ENCODE measurements at regions not wholly inside any gene's neighbourhood (a gene's known extent, or its start where the extent isn't known, plus 50 kb on each side); places are given as distances from the start of the nearest gene placed in this dataset.

DNA sequence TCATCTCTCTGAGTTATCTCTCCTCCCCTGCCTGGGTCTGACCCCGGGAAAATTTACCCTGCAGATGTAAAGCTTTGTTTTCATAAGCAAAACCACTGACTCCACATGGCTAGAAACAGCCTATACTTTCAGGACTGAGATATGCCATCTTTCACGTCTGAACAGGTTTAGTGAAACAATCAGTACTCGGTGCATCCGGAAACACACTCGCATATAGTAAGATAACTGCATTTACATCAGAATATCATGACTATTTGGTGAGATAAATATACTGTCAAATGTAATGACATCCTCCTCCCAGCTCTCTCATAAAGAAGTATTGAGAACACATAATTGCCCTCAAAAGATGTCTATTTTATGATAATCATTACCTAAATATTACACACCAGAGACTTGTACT lies 172.8 kb downstream of the EFNB2 start:
- Histone ChIP-seq H3K27me3 (no peaks in the 10 kb centered on the region), H3K27ac (no peak overlapping the region), H3K4me1 (no peaks in the 10 kb centered on the region), H3K9me3 (no peaks in the 10 kb centered on the region), H3K4me3 (no peak overlapping the region), H3K36me3 (no peaks in the 10 kb centered on the region)
- no peak for DNase-seq
- intact Hi-C loops (cut with DNase I): no loop called here
- TF ChIP-seq, protein P1, sequence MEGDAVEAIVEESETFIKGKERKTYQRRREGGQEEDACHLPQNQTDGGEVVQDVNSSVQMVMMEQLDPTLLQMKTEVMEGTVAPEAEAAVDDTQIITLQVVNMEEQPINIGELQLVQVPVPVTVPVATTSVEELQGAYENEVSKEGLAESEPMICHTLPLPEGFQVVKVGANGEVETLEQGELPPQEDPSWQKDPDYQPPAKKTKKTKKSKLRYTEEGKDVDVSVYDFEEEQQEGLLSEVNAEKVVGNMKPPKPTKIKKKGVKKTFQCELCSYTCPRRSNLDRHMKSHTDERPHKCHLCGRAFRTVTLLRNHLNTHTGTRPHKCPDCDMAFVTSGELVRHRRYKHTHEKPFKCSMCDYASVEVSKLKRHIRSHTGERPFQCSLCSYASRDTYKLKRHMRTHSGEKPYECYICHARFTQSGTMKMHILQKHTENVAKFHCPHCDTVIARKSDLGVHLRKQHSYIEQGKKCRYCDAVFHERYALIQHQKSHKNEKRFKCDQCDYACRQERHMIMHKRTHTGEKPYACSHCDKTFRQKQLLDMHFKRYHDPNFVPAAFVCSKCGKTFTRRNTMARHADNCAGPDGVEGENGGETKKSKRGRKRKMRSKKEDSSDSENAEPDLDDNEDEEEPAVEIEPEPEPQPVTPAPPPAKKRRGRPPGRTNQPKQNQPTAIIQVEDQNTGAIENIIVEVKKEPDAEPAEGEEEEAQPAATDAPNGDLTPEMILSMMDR (IDR thresholded peaks at IDR 0.05): no peak
- TF ChIP-seq EP300 (IDR thresholded peaks at IDR 0.05): no peak
- WGBS, 2 donors: 90 to 91% methylated on average over 5 of the region's 5 CpGs

GRCh38 chr13:106361621-106362020 lies 173.8 kb downstream of the EFNB2 start:
- H3K27ac ChIP-seq: no peak overlapping the region
- no peak for TF ChIP-seq POLR2A (IDR thresholded peaks at IDR 0.05)
- TF ChIP-seq, protein P1 (IDR thresholded peaks at IDR 0.05): no peak
- TF ChIP-seq EP300 (IDR thresholded peaks at IDR 0.05): no peak
- TF ChIP-seq POLR2AphosphoS5 (IDR thresholded peaks at IDR 0.05): no peak
- H3K4me1 ChIP-seq: peaks cover 0 to 7% (median 3%) of the 10 kb centered on the region in 4 donors
- no peaks in the 10 kb centered on the region for H3K9me3 ChIP-seq
- H3K27me3 ChIP-seq: no peaks in the 10 kb centered on the region
- no peak overlapping the region for H3K4me3 ChIP-seq
- no peaks in the 10 kb centered on the region for H3K36me3 ChIP-seq
- 90 to 97% methylated on average over 2 of the region's 2 CpGs for WGBS, 2 donors
- intact Hi-C loops (cut with DNase I): no loop called here
- DNase-seq: no peak

DNA sequence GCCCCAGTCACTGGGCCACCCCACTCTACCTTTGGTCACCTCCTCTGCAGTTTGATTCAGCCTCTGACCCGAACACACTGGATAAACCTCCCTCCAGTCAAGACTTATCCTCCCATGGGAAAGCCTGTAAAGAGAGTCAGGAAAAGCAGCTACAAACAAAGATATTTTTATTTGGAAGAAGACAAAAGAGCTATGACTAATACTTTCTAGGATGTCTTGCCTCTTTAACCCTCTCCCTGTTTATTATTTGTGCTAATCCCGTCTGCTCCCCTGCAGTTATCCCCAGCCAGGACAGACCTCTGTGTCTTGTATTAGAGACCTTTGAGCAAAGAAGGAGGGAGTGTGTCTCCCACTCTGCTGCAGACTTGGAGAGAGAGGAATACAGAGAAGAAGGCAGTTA lies 178.3 kb downstream of the EFNB2 start:
- Histone ChIP-seq H3K27me3 (no peaks in the 10 kb centered on the region), H3K27ac (no peak overlapping the region), H3K4me1 (peaks cover 0 to 7% (median 3%) of the 10 kb centered on the region in 4 donors), H3K36me3 (no peaks in the 10 kb centered on the region), H3K4me3 (no peak overlapping the region), H3K9me3 (no peaks in the 10 kb centered on the region)
- TF ChIP-seq, protein P1 (IDR thresholded peaks at IDR 0.05): no peak
- TF ChIP-seq EP300 (IDR thresholded peaks at IDR 0.05) (no peak), POLR2A (IDR thresholded peaks at IDR 0.05) (no peak), POLR2AphosphoS5 (IDR thresholded peaks at IDR 0.05) (no peak)
- intact Hi-C loops (cut with DNase I): no loop called here
- no peak for DNase-seq
- WGBS, 2 donors: 72 to 81% methylated on average over 2 of the region's 2 CpGs

DNA sequence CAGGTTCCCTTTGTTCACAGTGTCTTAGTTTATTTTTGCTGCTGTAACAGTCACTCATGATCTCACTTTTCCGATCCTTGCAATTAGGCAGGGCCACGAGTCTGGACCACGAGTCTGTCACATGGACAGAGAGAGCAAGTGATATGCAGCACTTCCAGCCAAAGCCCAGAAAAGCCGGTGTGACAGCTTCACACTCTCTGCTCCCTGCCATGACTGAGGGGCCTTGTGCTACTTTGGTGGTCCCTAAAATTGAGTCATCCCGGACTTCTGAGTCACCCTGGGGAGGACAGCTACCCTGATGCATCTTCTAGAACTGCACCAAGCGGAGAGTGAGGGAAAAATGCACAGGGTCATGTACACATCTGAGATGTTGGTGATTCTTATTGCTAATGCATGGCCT lies 179.6 kb downstream of the EFNB2 start:
- DNase-seq: no peak
- TF ChIP-seq, protein P1 (IDR thresholded peaks at IDR 0.05): no peak
- TF ChIP-seq POLR2A (IDR thresholded peaks at IDR 0.05) (no peak), POLR2AphosphoS5 (IDR thresholded peaks at IDR 0.05) (no peak), EP300 (IDR thresholded peaks at IDR 0.05) (no peak)
- Histone ChIP-seq H3K4me1 (peaks cover 0 to 7% (median 3%) of the 10 kb centered on the region in 4 donors), H3K9me3 (no peaks in the 10 kb centered on the region), H3K27ac (no peak overlapping the region), H3K36me3 (no peaks in the 10 kb centered on the region), H3K27me3 (no peaks in the 10 kb centered on the region), H3K4me3 (no peak overlapping the region)
- intact Hi-C loops (cut with DNase I): no loop called here
- WGBS, 2 donors: 91 to 92% methylated on average over 6 of the region's 6 CpGs

DNA sequence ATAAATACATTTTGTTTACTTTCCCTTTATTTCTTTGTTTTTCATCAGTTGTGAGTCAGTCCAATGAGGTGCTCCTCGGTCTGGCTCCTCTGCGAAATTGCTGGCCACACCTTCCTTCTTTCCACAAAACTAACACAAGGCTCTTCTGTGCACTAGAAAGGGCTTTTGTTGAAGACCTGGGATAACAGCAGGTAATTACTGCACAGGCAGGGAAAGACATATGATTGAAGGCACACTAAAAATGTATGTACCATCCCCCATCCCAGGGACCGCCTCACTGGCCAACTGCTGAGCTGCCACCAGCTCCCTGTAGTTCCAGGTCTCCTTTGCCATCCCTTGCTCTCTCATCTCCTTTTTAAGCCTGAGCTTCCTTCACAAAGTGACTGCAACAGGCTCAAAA lies 180.5 kb downstream of the EFNB2 start:
- H3K4me1 ChIP-seq: peaks cover 0 to 7% (median 3%) of the 10 kb centered on the region in 4 donors
- no peaks in the 10 kb centered on the region for H3K9me3 ChIP-seq
- intact Hi-C loops (cut with DNase I): no loop called here
- H3K27ac ChIP-seq: no peak overlapping the region
- 15 to 61% methylated on average over 3 of the region's 3 CpGs for WGBS, 2 donors
- H3K27me3 ChIP-seq: no peaks in the 10 kb centered on the region
- no peak overlapping the region for H3K4me3 ChIP-seq
- DNase-seq: no peak
- TF ChIP-seq EP300 (IDR thresholded peaks at IDR 0.05) (no peak), POLR2A (IDR thresholded peaks at IDR 0.05) (no peak), POLR2AphosphoS5 (IDR thresholded peaks at IDR 0.05) (no peak)
- TF ChIP-seq, protein P1 (IDR thresholded peaks at IDR 0.05): no peak
- no peaks in the 10 kb centered on the region for H3K36me3 ChIP-seq
